MM.1S (cell line): ENCODE measurements at regions not wholly inside any gene's neighbourhood (a gene's known extent, or its start where the extent isn't known, plus 50 kb on each side); places are given as distances from the start of the nearest gene placed in this dataset.

Experiments used
- DNase-seq: peaks from one replicate; pipeline ENCODE4 v3.0.0-alpha.2; 2015
- H2AFZ ChIP-seq: fragments of 300-600 bp; sonication (generic); 2 replicates; pipeline ENCODE4 v1.6.0; 2016; ENCODE audit warnings: antibody characterized with exemption, low read length
- H3F3A ChIP-seq: fragments of 300-600 bp; sonication (generic); 2 replicates; pipeline ENCODE4 v1.6.1; 2016; ENCODE audit warnings: mild to moderate bottlenecking, antibody characterized with exemption, low read length, moderate library complexity, mixed read lengths; ENCODE audit not compliant: insufficient read depth
- H3K27ac ChIP-seq: fragments of 300-600 bp; sonication (generic); 2 replicates; pipeline ENCODE4 v1.5.1; 2016; ENCODE audit warnings: mild to moderate bottlenecking, low read length
- H3K27me3 ChIP-seq: fragments of 300-600 bp; sonication (generic); replicated peaks from 2 replicates; pipeline ENCODE4 v1.6.0; 2016; ENCODE audit warnings: low read length; ENCODE audit not compliant: insufficient read depth
- H3K36me3 ChIP-seq: fragments of 300-600 bp; sonication (generic); replicated peaks from 2 replicates; pipeline ENCODE4 v1.6.1; 2016; ENCODE audit warnings: mild to moderate bottlenecking, low read length, mixed read lengths; ENCODE audit not compliant: insufficient read depth
- H3K4me1 ChIP-seq: fragments of 300-600 bp; sonication (generic); 2 replicates; pipeline ENCODE4 v1.6.1; 2016; ENCODE audit warnings: low read length, mixed read lengths
- H3K4me2 ChIP-seq: fragments of 300-600 bp; sonication (generic); 2 replicates; pipeline ENCODE4 v1.6.0; 2016; ENCODE audit warnings: low read depth, low read length
- H3K4me3 ChIP-seq: fragments of 300-600 bp; sonication (generic); 2 replicates; pipeline ENCODE4 v1.5.1; 2016; ENCODE audit warnings: low read length, mixed read lengths
- H3K79me2 ChIP-seq: fragments of 300-600 bp; sonication (generic); 2 replicates; pipeline ENCODE4 v1.6.1; 2016; ENCODE audit warnings: mixed run types, low read length, mixed read lengths
- H3K9ac ChIP-seq: fragments of 300-600 bp; sonication (generic); 2 replicates; pipeline ENCODE4 v1.6.1; 2016; ENCODE audit warnings: low read length, mixed read lengths
- H3K9me2 ChIP-seq: fragments of 300-600 bp; sonication (generic); replicated peaks from 2 replicates; pipeline ENCODE4 v1.6.1; 2016; ENCODE audit warnings: mild to moderate bottlenecking, low read length, mixed read lengths; ENCODE audit not compliant: insufficient read depth
- H3K9me3 ChIP-seq: fragments of 300-600 bp; sonication (generic); replicated peaks from 2 replicates; pipeline ENCODE4 v1.6.1; 2016; ENCODE audit warnings: mild to moderate bottlenecking, low read length, mixed read lengths; ENCODE audit not compliant: insufficient read depth
- H4K20me1 ChIP-seq: fragments of 300-600 bp; sonication (generic); 2 replicates; pipeline ENCODE4 v1.6.1; 2016; ENCODE audit warnings: mild to moderate bottlenecking, low read length, moderate library complexity, mixed read lengths; ENCODE audit not compliant: insufficient read depth
- CTCF ChIP-seq: fragments of 300-600 bp; sonication (generic); IDR thresholded peaks from 2 replicates; pipeline ENCODE4 v1.5.1; 2016; ENCODE audit warnings: antibody characterized with exemption, low read length, mixed read lengths
- EZH2 ChIP-seq: fragments of 300-600 bp; sonication (generic); optimal IDR thresholded peaks from 2 replicates; pipeline ENCODE3; 2017; ENCODE audit warnings: low read depth, mild to moderate bottlenecking, antibody characterized with exemption, low read length, mixed read lengths
- EZH2phosphoT487 ChIP-seq: fragments of 300-600 bp; sonication (generic); IDR thresholded peaks from 2 replicates; pipeline ENCODE4 v1.6.1; 2018; ENCODE audit warnings: antibody characterized with exemption, low read length

GRCh38 chr1:212208978-212209644 lies 76.1 kb upstream of the PPP2R5A start:
- H3K9me3 ChIP-seq: no peaks in the 10 kb centered on the region
- no peaks in the 10 kb centered on the region for H3F3A ChIP-seq
- no peak for DNase-seq

GRCh38 chr1:212211371-212211770 lies 73.8 kb upstream of the PPP2R5A start:
- no peak for DNase-seq

More at GRCh38 chr1:212208978-212209644, 76.1 kb upstream of the PPP2R5A start:
- no peak overlapping the region for H2AFZ ChIP-seq
- H3K79me2 ChIP-seq: no peaks in the 10 kb centered on the region
- H3K9ac ChIP-seq: no peak overlapping the region
- H3K4me1 ChIP-seq: no peaks in the 10 kb centered on the region
- TF ChIP-seq EZH2: no peak
- no peak for TF ChIP-seq EZH2phosphoT487
- no peak for TF ChIP-seq CTCF
- H3K4me3 ChIP-seq: no peak overlapping the region
- no peaks in the 10 kb centered on the region for H4K20me1 ChIP-seq
- no peaks in the 10 kb centered on the region for H3K9me2 ChIP-seq
- H3K36me3 ChIP-seq: no peaks in the 10 kb centered on the region
- no peak overlapping the region for H3K27ac ChIP-seq
- H3K4me2 ChIP-seq: no peak overlapping the region
- no peaks in the 10 kb centered on the region for H3K27me3 ChIP-seq

GRCh38 chr1:212212343-212212742 lies 72.9 kb upstream of the PPP2R5A start:
- H4K20me1 ChIP-seq: no peaks in the 10 kb centered on the region
- no peak overlapping the region for H3K4me3 ChIP-seq
- no peaks in the 10 kb centered on the region for H3K36me3 ChIP-seq
- no peaks in the 10 kb centered on the region for H3K79me2 ChIP-seq
- H2AFZ ChIP-seq: no peak overlapping the region
- no peaks in the 10 kb centered on the region for H3K9me3 ChIP-seq
- no peaks in the 10 kb centered on the region for H3K9me2 ChIP-seq
- TF ChIP-seq EZH2 (no peak), EZH2phosphoT487 (no peak), CTCF (no peak)
- H3K4me1 ChIP-seq: no peaks in the 10 kb centered on the region
- no peaks in the 10 kb centered on the region for H3F3A ChIP-seq
- no peak overlapping the region for H3K27ac ChIP-seq
- DNase-seq: no peak
- no peak overlapping the region for H3K4me2 ChIP-seq
- H3K9ac ChIP-seq: no peak overlapping the region
- no peaks in the 10 kb centered on the region for H3K27me3 ChIP-seq

More at GRCh38 chr1:212211371-212211770, 73.8 kb upstream of the PPP2R5A start:
- Histone ChIP-seq H3K79me2 (no peaks in the 10 kb centered on the region), H3K36me3 (no peaks in the 10 kb centered on the region), H4K20me1 (no peaks in the 10 kb centered on the region), H3K4me2 (no peak overlapping the region), H3K9me3 (no peaks in the 10 kb centered on the region), H3K4me3 (no peak overlapping the region), H2AFZ (no peak overlapping the region), H3K4me1 (no peaks in the 10 kb centered on the region), H3F3A (no peaks in the 10 kb centered on the region), H3K27ac (no peak overlapping the region), H3K9ac (no peak overlapping the region), H3K27me3 (no peaks in the 10 kb centered on the region), H3K9me2 (no peaks in the 10 kb centered on the region)
- TF ChIP-seq CTCF: no peak
- TF ChIP-seq EZH2: no peak
- no peak for TF ChIP-seq EZH2phosphoT487
